Endothelial cell of umbilical vein (primary cell): ENCODE measurements at regions not wholly inside any gene's neighbourhood (a gene's known extent, or its start where the extent isn't known, plus 50 kb on each side); places are given as distances from the start of the nearest gene placed in this dataset.

Experiments used
- EZH2 ChIP-seq: IDR thresholded peaks from 2 replicates; pipeline ENCODE4 v1.6.1; 2012; ENCODE audit warnings: borderline replicate concordance, low read depth, mild to moderate bottlenecking, moderate library complexity, low read length, inconsistent platforms; ENCODE audit not compliant: severe bottlenecking
- TF ChIP-seq, protein P1 (sequence below), 2 donors: IDR thresholded peaks; 1 replicate in 1 of 2; 2 replicates in 1 of 2; pipeline ENCODE4 v1.5.1; 2011; ENCODE audit warnings: low read length in 2 of 2, mild to moderate bottlenecking in 2 of 2, moderate library complexity in 2 of 2, control low read depth in 1 of 2, inconsistent platforms in 1 of 2, low read depth in 1 of 2; ENCODE audit not compliant: insufficient read depth in 1 of 2; ENCODE audit errors: extremely low read depth in 1 of 2

DNA sequence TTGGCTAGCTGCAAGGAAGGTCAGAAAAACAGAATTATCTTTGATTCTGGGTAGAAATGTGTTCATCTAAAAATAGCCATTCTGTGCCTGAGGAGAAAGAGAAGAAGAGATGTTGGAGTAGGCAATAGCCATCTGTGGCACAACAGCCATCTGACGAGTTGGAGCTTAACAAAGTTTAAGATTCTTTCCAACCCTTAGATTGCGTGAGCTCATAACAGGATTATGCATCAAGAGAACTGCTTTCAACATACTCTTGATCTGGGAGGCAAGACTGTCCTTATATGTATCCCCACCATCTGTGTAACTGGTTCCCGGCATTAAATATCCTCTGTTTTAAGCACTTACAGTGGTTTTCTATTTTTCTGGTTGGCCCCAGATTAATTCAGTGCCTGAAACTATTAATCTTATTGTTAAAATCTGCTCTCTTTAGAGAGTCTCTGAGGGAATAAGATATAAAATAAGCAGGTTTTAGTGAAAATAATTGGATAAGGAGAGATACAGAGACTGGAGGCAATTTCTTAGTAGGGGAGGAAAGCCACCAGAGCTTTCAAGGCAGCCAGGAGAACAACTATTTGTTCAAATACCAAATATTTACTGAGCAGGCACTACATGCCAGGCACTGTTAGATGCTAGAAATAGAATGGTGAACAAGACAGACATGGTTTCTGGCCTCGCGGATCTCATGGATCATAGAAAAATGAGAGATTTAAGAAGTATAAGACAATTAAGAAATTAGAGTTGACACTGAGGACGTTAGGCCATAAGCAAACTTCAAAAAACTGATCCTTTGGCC is 398.0 kb downstream of the SMARCA1 start:
- TF ChIP-seq, protein P1, sequence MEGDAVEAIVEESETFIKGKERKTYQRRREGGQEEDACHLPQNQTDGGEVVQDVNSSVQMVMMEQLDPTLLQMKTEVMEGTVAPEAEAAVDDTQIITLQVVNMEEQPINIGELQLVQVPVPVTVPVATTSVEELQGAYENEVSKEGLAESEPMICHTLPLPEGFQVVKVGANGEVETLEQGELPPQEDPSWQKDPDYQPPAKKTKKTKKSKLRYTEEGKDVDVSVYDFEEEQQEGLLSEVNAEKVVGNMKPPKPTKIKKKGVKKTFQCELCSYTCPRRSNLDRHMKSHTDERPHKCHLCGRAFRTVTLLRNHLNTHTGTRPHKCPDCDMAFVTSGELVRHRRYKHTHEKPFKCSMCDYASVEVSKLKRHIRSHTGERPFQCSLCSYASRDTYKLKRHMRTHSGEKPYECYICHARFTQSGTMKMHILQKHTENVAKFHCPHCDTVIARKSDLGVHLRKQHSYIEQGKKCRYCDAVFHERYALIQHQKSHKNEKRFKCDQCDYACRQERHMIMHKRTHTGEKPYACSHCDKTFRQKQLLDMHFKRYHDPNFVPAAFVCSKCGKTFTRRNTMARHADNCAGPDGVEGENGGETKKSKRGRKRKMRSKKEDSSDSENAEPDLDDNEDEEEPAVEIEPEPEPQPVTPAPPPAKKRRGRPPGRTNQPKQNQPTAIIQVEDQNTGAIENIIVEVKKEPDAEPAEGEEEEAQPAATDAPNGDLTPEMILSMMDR (IDR thresholded peaks at IDR 0.05; ENCODE audit: extremely low read depth in 1 of 2, insufficient read depth in 1 of 2, low read depth in 1 of 2, low read length in 2 of 2) = no peak
- no peak for TF ChIP-seq EZH2
